Stomach (tissue), 8 donors: ENCODE measurements at regions not wholly inside any gene's neighbourhood (a gene's known extent, or its start where the extent isn't known, plus 50 kb on each side); places are given as distances from the start of the nearest gene placed in this dataset.

Experiments
- DNase-seq, 2 donors: peaks; one replicate each; pipeline versions ENCODE4 v3.0.0 to v3.0.0-alpha.2; 2013 to 2019
- H3K27ac ChIP-seq, 5 donors: fragments of 200-600 bp in 4 of 5; sonication (generic) in 4 of 5; one replicate each; pipeline ENCODE4 v1.5.1; 2013 to 2019; ENCODE audit warnings: mild to moderate bottlenecking in 1 of 5, moderate library complexity in 1 of 5
- H3K27me3 ChIP-seq, 3 donors: fragments of 200-600 bp; sonication (generic); one replicate each; pipeline ENCODE4 v1.5.1; 2017 to 2019; ENCODE audit warnings: mixed run types in 1 of 3
- H3K36me3 ChIP-seq, 4 donors: fragments of 200-600 bp; sonication (generic); 1 replicate in 3 of 4; 2 replicates in 1 of 4; pipeline ENCODE4 v1.5.1; 2016 to 2019
- H3K4me1 ChIP-seq, 4 donors: fragments of 200-600 bp; sonication (generic); one replicate each; pipeline ENCODE4 v1.5.1; 2016 to 2019
- H3K4me3 ChIP-seq, 4 donors: fragments of 200-600 bp; sonication (generic) in 3 of 4; one replicate each; pipeline ENCODE4 v1.5.1; 2016 to 2019; ENCODE audit warnings: mild to moderate bottlenecking in 1 of 4
- H3K9me3 ChIP-seq, 4 donors: fragments of 200-600 bp; sonication (generic); one replicate each; pipeline ENCODE4 v1.5.1; 2016 to 2019
- EP300 ChIP-seq: sonication (generic); formaldehyde crosslinking; IDR thresholded peaks from one replicate; pipeline ENCODE4 v1.6.1; 2017; ENCODE audit warnings: antibody characterized with exemption
- POLR2A ChIP-seq, 4 donors: fragments of 450-650 bp; IDR thresholded peaks; one replicate each; pipeline ENCODE4 v1.6.1; 2016; ENCODE audit warnings: antibody characterized with exemption in 4 of 4, control low read depth in 2 of 4, mild to moderate bottlenecking in 1 of 4, moderate library complexity in 1 of 4
- POLR2AphosphoS5 ChIP-seq, 3 donors: sonication (generic); formaldehyde crosslinking; IDR thresholded peaks; one replicate each; pipeline ENCODE4 v1.6.1; 2016; ENCODE audit warnings: antibody characterized with exemption in 3 of 3
- WGBS, 5 donors: extraction: QIAGEN DNeasy Blood & Tissue Kit in 3 of 5; methylation state at CpG; one replicate each; pipeline versions ENCODE4 v1.1.5 to v1.1.7; 2013 to 2018; 5-methylcytosine and 5-hydroxymethylcytosine counted together
- intact Hi-C: fragments of 100-400 bp; cut with DNase I; formaldehyde crosslinking; loops from one replicate; pipeline ENCODE4 v1.15.1; 2023; ENCODE audit warnings: low total_unique reads
- TF ChIP-seq, protein P1 (sequence below), 7 experiments: fragments of 450-650 bp in 4 of 7; fragments of 200-600 bp in 3 of 7; sonication (generic) in 3 of 7; IDR thresholded peaks; one replicate each; pipeline ENCODE4 v1.5.1; 2016 to 2019; ENCODE audit warnings: antibody characterized with exemption in 7 of 7, control low read depth in 2 of 7, mild to moderate bottlenecking in 1 of 7
- donor health status: healthy with polysubstance abuse.
- donor health status: Bipolar disorder and iron deficiency.
- donor health status: healthy.

DNA sequence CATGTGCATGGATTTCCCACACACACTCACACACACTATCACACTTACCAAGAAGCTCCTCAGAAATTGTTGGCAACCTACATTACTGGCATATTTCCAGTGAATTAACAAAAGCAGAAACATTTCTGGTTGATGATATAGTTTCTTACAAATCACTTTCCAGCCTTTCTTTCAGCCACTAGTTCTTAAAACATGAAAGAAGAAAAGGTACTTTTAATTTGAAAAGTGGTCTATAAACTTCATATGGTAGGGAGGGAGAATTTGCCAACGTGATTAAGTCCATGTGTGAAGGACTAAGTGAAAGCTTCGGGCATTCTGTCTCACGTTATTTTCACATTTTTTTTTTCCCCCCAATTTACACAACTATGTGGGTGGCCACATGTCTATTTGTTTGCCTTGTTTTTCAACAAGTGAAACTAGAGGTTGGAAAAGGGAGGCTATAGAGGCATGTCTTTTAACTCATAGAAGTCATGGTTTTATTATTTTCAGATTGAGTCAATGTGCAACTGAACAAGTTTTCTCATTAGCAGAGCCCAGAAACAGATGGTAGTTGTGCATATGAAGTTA lies 832.1 kb upstream of the INTU start:
- Histone ChIP-seq H3K27me3 (no peaks in the 10 kb centered on the region), H3K9me3 (no peaks in the 10 kb centered on the region), H3K4me3 (no peak overlapping the region), H3K36me3 (no peaks in the 10 kb centered on the region), H3K27ac (no peak overlapping the region), H3K4me1 (no peaks in the 10 kb centered on the region)
- 35 to 48% (median 42%) methylated on average over 3 of the region's 3 CpGs for WGBS, 5 donors
- intact Hi-C loops: no loop called here
- no peak for TF ChIP-seq EP300
- TF ChIP-seq, protein P1, sequence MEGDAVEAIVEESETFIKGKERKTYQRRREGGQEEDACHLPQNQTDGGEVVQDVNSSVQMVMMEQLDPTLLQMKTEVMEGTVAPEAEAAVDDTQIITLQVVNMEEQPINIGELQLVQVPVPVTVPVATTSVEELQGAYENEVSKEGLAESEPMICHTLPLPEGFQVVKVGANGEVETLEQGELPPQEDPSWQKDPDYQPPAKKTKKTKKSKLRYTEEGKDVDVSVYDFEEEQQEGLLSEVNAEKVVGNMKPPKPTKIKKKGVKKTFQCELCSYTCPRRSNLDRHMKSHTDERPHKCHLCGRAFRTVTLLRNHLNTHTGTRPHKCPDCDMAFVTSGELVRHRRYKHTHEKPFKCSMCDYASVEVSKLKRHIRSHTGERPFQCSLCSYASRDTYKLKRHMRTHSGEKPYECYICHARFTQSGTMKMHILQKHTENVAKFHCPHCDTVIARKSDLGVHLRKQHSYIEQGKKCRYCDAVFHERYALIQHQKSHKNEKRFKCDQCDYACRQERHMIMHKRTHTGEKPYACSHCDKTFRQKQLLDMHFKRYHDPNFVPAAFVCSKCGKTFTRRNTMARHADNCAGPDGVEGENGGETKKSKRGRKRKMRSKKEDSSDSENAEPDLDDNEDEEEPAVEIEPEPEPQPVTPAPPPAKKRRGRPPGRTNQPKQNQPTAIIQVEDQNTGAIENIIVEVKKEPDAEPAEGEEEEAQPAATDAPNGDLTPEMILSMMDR (IDR thresholded peaks at IDR 0.05): no peak
- no peak for TF ChIP-seq POLR2A (IDR thresholded peaks at IDR 0.05)
- TF ChIP-seq POLR2AphosphoS5 (IDR thresholded peaks at IDR 0.05): no peak
- DNase-seq: peak in 1 of 2 donors; percentile 53

DNA sequence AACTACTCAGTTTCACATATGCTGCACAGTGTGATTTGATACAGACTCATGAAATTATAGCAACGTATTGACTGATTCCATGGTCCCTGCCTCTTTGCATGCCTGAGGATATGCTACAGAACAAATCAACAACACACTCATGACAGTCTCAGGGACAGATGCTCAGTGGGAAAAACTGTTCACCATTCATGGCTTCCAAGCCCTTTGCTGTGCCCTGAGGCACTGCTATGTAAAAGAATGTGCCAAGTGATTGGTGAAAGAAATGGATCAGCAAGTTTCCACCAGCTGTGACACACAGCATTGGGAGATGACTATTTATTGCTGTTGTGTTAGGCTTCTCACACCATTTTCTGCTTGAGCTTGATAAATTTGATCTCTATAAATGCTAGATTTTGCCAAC lies 825.6 kb upstream of the INTU start:
- H3K27ac ChIP-seq: no peak overlapping the region
- no peaks in the 10 kb centered on the region for H3K27me3 ChIP-seq
- 40 to 85% (median 77%) methylated on average over 1 of the region's 1 CpG for WGBS, 5 donors
- DNase-seq: peak in 1 of 2 donors; percentile 1
- no peaks in the 10 kb centered on the region for H3K36me3 ChIP-seq
- intact Hi-C loops: no loop called here
- H3K4me1 ChIP-seq: no peaks in the 10 kb centered on the region
- peaks cover 0 to 1% (median 0%) of the 10 kb centered on the region in 4 donors for H3K9me3 ChIP-seq
- TF ChIP-seq, protein P1 (IDR thresholded peaks at IDR 0.05): no peak
- TF ChIP-seq EP300 (no peak), POLR2AphosphoS5 (IDR thresholded peaks at IDR 0.05) (no peak), POLR2A (IDR thresholded peaks at IDR 0.05) (no peak)
- H3K4me3 ChIP-seq: no peak overlapping the region

DNA sequence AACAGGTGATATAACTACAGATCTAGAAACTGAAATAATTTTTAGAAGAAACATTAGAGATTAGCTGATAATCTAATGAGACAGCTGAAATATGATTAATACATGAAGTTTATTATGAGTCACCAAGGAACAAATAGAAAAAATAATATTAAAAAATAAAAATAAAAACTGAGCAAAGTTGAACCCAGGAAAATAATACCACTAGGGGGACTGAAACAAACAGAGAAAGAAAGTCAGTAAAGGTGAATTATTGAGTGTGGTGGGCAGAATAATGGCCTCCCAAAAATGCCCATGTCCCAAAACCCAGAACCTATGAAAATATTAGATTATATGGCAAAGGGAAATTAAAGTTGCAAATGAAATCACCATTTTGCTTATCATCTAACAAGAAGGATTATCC lies 820.7 kb upstream of the INTU start:
- intact Hi-C loops: no loop called here
- no peak for DNase-seq
- no peaks in the 10 kb centered on the region for H3K4me1 ChIP-seq

DNA sequence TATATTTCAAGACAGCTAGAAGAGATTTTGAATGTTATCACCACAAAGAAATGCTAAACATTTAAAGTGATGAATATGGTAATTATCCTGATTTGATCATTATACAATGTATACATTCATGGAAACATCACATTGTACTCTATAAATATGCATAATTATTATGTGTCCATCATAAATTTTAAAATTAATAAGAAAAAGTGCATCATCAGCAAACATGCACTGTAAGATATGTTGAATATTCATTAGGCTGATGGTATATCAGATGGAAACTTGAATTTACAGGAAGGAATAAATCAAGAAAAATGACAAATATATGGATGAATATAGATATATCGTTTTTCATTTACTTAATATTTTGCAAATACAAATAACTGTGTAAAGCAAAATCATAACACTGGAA lies 812.1 kb upstream of the INTU start:
- 81 to 90% (median 88%) methylated on average over 1 of the region's 1 CpG for WGBS, 5 donors
- no peaks in the 10 kb centered on the region for H3K36me3 ChIP-seq
- no peak overlapping the region for H3K4me3 ChIP-seq
- H3K4me1 ChIP-seq: no peaks in the 10 kb centered on the region
- no peak for DNase-seq
- intact Hi-C loops: no loop called here
- H3K27ac ChIP-seq: no peak overlapping the region
- H3K9me3 ChIP-seq: peaks cover 0 to 8% (median 2%) of the 10 kb centered on the region in 4 donors
- H3K27me3 ChIP-seq: no peaks in the 10 kb centered on the region
- TF ChIP-seq EP300: no peak
- TF ChIP-seq POLR2A (IDR thresholded peaks at IDR 0.05): no peak
- TF ChIP-seq, protein P1 (IDR thresholded peaks at IDR 0.05): no peak
- no peak for TF ChIP-seq POLR2AphosphoS5 (IDR thresholded peaks at IDR 0.05)

More for the DNA sequence above, 820.7 kb upstream of the INTU start:
- H3K27ac ChIP-seq: no peak overlapping the region
- no peaks in the 10 kb centered on the region for H3K27me3 ChIP-seq
- TF ChIP-seq POLR2AphosphoS5 (IDR thresholded peaks at IDR 0.05): no peak
- TF ChIP-seq, protein P1 (IDR thresholded peaks at IDR 0.05): no peak
- no peak for TF ChIP-seq EP300
- TF ChIP-seq POLR2A (IDR thresholded peaks at IDR 0.05): no peak
- H3K4me3 ChIP-seq: no peak overlapping the region
- no peaks in the 10 kb centered on the region for H3K36me3 ChIP-seq
- H3K9me3 ChIP-seq: peaks cover 0 to 10% (median 2%) of the 10 kb centered on the region in 4 donors
